ENCODE measurements at regions not wholly inside any gene's neighbourhood (a gene's known extent, or its start where the extent isn't known, plus 50 kb on each side); places are given as distances from the start of the nearest gene placed in this dataset.
"Not testable (repeated sequence)": the region's sequence is repeated elsewhere in the genome, so short reads cannot be mapped to it uniquely, and the experiment has no call there.

DNA sequence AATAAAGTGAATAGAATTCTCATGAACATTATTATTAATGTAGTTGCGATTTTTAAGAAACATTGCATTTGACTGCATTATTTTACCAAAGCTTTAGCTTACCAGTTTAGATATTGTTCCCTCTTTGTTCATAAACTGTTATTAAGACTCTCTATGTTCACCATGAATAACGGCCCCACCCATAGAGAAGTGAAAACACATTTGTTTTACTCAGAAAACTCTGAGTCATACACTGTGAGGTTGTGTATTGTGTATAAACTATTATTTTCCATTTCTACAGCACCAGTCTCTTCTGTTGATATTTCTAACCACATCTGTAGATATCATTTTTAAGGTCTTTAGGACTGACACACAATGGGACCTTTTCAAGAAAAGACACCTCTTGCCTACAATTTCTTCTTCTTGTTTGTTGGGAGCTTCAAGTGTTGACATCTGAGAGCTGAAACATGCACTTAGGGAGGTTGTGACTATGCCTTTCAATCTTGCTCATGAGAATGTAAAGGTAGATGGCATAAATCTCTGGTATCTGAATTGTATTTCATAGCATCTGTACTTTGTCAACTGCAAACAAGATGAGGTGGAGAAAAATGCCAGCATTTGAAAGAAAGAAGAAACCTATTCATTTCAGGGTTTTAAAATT is 252.9 kb upstream of the CDH8 start:
- no peaks in the 10 kb centered on the region for H3K4me1 ChIP-seq
- H3K27me3 ChIP-seq = no peaks in the 10 kb centered on the region
- no peak overlapping the region for H3K9ac ChIP-seq
- no peak overlapping the region for H3K4me2 ChIP-seq
- H3K36me3 ChIP-seq = no peaks in the 10 kb centered on the region
- H3K9me3 ChIP-seq = no peaks in the 10 kb centered on the region
- no peak overlapping the region for H3K27ac ChIP-seq
- H3K4me3 ChIP-seq = no peak overlapping the region
- TF ChIP-seq Cebpa-rat (IDR thresholded peaks at IDR 0.05) = no peak
- no peaks in the 10 kb centered on the region for H4K20me1 ChIP-seq

DNA sequence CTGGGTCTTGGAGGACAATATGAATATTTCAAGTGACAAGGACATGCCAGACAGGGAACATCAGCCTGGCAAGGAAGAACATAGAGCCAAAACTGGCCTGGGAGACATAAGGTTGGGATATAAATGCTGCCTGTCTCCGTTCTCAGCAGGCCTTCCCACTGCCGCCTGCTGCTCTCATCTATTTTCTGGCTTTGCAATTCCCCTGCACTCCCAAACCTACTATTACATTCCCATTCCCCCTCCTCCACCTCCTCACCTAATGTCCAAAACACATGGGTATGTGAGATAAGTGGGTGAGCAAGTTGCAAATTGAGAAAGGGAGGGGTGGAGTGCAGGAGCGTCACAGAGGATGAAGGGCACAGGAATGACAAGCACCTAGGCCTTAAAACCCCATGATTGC is 244.3 kb upstream of the CDH8 start:
- H3K9ac ChIP-seq = no peak overlapping the region
- no peaks in the 10 kb centered on the region for H3K9me3 ChIP-seq
- H3K27ac ChIP-seq = no peak overlapping the region
- no peaks in the 10 kb centered on the region for H3K4me1 ChIP-seq
- no peaks in the 10 kb centered on the region for H4K20me1 ChIP-seq
- no peak overlapping the region for H3K4me3 ChIP-seq
- H3K27me3 ChIP-seq = no peaks in the 10 kb centered on the region
- no peak overlapping the region for H3K4me2 ChIP-seq
- no peaks in the 10 kb centered on the region for H3K36me3 ChIP-seq
- TF ChIP-seq Cebpa-rat (IDR thresholded peaks at IDR 0.05) = no peak

DNA sequence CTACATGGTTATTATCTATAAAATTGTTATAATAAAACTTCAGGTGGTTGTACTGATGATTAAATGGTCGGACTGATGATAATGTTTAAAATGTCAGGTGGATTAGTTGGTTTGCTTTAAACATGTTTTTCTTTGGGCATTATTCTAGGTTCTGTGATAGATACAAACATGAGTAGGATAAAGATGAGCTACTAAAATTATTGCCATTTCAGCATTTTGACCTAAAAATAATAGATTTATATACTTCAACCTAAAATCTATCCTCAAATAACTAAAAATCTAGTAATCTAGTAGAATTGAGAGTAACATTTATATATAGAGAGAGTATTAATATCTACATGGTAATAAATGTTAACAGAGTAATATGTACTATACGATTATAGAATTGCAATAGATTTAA is 241.7 kb upstream of the CDH8 start:
- no peaks in the 10 kb centered on the region for H3K9me3 ChIP-seq
- no peaks in the 10 kb centered on the region for H4K20me1 ChIP-seq
- H3K4me1 ChIP-seq = no peaks in the 10 kb centered on the region
- H3K27me3 ChIP-seq = no peaks in the 10 kb centered on the region
- H3K9ac ChIP-seq = no peak overlapping the region
- no peaks in the 10 kb centered on the region for H3K36me3 ChIP-seq
- no peak for TF ChIP-seq Cebpa-rat (IDR thresholded peaks at IDR 0.05)
- no peak overlapping the region for H3K4me2 ChIP-seq
- no peak overlapping the region for H3K4me3 ChIP-seq
- H3K27ac ChIP-seq = no peak overlapping the region

DNA sequence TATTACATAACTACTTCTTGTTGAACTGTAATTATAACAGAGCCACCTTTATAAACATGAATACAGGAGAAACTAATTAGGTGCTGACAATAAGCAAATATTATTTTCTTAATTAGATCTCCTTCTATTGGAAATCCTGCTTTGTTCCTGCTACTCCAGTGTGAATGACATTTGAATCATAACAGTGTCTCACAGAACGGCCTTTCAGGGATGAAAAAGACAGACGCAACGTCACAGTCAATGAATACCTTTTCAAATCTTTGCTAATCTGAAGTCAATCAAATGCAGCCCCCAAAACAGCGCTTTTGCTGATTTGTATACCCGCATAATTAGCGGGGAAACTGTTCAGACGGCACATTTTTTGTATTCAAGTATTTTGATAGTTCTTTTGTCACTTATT is 240.4 kb upstream of the CDH8 start:
- no peaks in the 10 kb centered on the region for H4K20me1 ChIP-seq
- H3K4me3 ChIP-seq = no peak overlapping the region
- H3K9me3 ChIP-seq = no peaks in the 10 kb centered on the region
- no peak overlapping the region for H3K9ac ChIP-seq
- H3K4me2 ChIP-seq = no peak overlapping the region
- H3K27me3 ChIP-seq = no peaks in the 10 kb centered on the region
- TF ChIP-seq Cebpa-rat (IDR thresholded peaks at IDR 0.05) = no peak
- H3K4me1 ChIP-seq = no peaks in the 10 kb centered on the region
- H3K27ac ChIP-seq = no peak overlapping the region
- H3K36me3 ChIP-seq = no peaks in the 10 kb centered on the region

DNA sequence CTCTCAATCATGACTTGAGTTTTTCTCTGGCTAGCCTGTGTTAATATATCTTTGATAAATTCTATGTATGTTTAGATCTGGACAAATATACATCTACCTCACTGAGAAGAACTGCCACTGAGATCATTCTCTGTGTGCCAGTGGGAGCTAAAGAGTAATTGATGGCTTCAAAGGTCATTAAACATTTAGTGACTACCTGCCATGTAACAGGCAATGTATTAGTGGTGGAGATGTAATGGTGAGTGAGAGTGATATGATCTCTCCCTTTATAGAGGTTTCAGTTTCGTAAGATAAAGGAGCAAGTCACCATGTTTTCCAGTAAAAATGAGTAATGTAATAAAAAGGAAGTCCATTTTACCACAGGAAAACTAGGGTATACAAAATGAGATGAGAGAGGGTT is 235.8 kb upstream of the CDH8 start:
- H3K27ac ChIP-seq = no peak overlapping the region
- H4K20me1 ChIP-seq = no peaks in the 10 kb centered on the region
- H3K9me3 ChIP-seq = no peaks in the 10 kb centered on the region
- H3K9ac ChIP-seq = no peak overlapping the region
- H3K27me3 ChIP-seq = no peaks in the 10 kb centered on the region
- no peak for TF ChIP-seq Cebpa-rat (IDR thresholded peaks at IDR 0.05)
- H3K4me1 ChIP-seq = no peaks in the 10 kb centered on the region
- H3K4me3 ChIP-seq = no peak overlapping the region
- no peak overlapping the region for H3K4me2 ChIP-seq
- H3K36me3 ChIP-seq = no peaks in the 10 kb centered on the region

DNA sequence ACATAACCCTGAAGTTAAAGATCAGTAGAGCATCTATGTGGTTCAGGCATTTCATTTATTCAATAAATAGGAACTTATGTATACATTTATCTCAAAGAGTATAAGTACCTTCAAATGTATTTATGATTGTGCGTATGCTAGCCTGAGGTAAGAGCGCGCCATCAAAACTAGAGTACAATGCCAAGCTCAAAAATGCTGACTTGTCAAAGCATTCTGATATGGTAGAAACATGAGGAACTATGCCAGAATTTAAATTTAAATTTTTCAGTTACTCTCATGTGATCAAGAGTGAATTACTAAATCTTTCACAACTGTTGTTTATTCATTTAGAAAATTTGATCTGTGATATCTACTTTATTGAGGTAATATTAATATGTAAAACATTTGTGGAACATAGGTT is 225.5 kb upstream of the CDH8 start:
- H3K9me3 ChIP-seq = peaks cover 9% of the 10 kb centered on the region
- no peak overlapping the region for H3K4me3 ChIP-seq
- H3K36me3 ChIP-seq = no peaks in the 10 kb centered on the region
- H3K27me3 ChIP-seq = no peaks in the 10 kb centered on the region
- no peak overlapping the region for H3K27ac ChIP-seq
- no peaks in the 10 kb centered on the region for H3K4me1 ChIP-seq
- no peak overlapping the region for H3K4me2 ChIP-seq
- no peak overlapping the region for H3K9ac ChIP-seq
- no peak for TF ChIP-seq Cebpa-rat (IDR thresholded peaks at IDR 0.05)
- no peaks in the 10 kb centered on the region for H4K20me1 ChIP-seq

DNA sequence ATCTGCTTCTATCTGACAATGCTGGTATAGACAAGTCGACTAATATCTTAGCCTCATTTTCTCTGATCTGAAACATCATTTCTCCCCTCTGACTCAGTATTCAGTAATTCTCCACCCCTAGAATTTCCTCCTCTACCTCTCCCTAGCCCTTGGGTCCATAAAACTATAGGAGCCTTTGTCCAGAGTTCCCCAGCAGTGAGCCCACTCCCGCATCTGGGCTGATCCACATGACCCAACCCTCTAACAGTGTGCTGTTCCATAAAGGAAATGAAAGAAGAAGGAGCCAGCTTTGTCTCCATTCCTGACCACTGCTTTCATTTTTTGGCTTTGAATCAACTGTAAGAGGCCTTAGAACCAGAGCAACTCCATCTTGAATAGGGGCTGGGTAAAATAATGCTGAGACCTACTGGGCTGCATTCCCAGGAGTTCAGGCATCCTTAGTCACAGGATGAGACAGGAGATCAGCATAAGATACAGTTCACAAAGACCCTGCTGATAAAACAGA is 222.7 kb upstream of the CDH8 start:
- not testable (repeated sequence) for H3K4me1 ChIP-seq, H3K9me3 ChIP-seq, H3K9ac ChIP-seq, H3K27ac ChIP-seq, H3K4me2 ChIP-seq, H3K27me3 ChIP-seq, H3K4me3 ChIP-seq, H4K20me1 ChIP-seq, H3K36me3 ChIP-seq

DNA sequence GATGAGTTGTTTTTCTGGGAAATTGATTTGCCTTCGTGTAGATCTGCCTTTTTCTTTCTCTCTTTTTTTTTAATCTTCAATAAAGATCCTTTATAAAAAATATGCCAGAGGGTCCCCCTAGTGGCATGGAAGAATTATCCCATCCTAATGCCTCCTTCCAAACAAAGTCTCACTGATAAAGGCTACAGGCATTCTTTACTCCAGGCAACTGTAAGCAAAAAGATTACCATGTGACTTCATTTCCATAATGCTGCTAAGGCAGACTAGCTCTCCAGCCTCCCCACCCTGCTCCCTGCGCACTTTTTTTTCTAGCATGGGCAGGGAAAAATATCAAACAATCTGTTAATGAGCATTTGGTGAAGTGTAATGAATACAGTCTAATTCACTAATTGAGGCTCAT is 220.2 kb upstream of the CDH8 start:
- no peak overlapping the region for H3K4me3 ChIP-seq
- H3K27me3 ChIP-seq = no peaks in the 10 kb centered on the region
- H3K9me3 ChIP-seq = no peaks in the 10 kb centered on the region
- H4K20me1 ChIP-seq = no peaks in the 10 kb centered on the region
- TF ChIP-seq Cebpa-rat (IDR thresholded peaks at IDR 0.05) = no peak
- H3K27ac ChIP-seq = no peak overlapping the region
- H3K4me1 ChIP-seq = no peaks in the 10 kb centered on the region
- no peak overlapping the region for H3K4me2 ChIP-seq
- H3K36me3 ChIP-seq = no peaks in the 10 kb centered on the region
- no peak overlapping the region for H3K9ac ChIP-seq

DNA sequence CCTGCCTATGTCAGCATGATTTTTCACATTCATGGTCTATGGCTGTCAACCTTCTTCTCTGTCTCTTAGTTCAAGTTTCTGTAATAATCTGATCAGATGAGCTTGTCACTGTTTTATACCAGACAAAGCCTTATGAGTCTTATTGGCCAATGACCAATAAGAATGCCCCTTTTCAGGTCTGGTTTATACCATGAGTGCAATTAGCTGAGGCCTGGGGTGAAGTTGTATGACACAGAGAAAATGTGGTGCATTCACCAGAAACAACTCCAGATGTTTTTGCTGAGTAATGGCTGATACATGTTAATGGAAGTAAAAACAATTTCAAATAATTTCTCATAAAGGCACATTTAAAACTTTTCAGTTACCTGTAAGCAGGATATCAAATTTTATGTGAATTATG is 218.6 kb upstream of the CDH8 start:
- H3K9me3 ChIP-seq = no peaks in the 10 kb centered on the region
- no peaks in the 10 kb centered on the region for H3K4me1 ChIP-seq
- H3K27ac ChIP-seq = no peak overlapping the region
- no peaks in the 10 kb centered on the region for H4K20me1 ChIP-seq
- H3K4me3 ChIP-seq = no peak overlapping the region
- H3K9ac ChIP-seq = no peak overlapping the region
- no peak overlapping the region for H3K4me2 ChIP-seq
- TF ChIP-seq Cebpa-rat (IDR thresholded peaks at IDR 0.05) = no peak
- no peaks in the 10 kb centered on the region for H3K27me3 ChIP-seq
- H3K36me3 ChIP-seq = no peaks in the 10 kb centered on the region

DNA sequence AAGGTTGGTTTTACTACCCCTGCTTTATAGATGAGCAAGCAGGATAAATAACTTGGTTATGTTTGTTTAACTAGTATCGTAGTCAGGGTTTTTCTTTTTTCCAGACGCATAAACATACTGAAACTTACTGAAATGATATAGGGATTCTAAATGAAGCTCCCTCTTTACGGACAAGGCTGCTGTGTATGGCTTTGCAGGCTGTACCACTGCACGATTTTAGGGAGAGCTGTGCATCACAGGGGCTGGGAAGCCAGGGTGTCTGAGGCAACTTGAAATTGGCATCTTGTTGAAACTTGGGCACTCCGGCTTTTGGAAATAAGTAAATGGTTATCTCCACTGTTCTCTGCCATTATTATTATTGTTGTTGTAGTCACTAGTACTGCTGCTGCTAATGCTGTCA is 218.1 kb upstream of the CDH8 start:
- H3K4me1 ChIP-seq = no peaks in the 10 kb centered on the region
- H3K4me2 ChIP-seq = no peak overlapping the region
- no peaks in the 10 kb centered on the region for H3K36me3 ChIP-seq
- H3K27me3 ChIP-seq = no peaks in the 10 kb centered on the region
- no peak overlapping the region for H3K27ac ChIP-seq
- H3K9ac ChIP-seq = no peak overlapping the region
- no peak for TF ChIP-seq Cebpa-rat (IDR thresholded peaks at IDR 0.05)
- H3K9me3 ChIP-seq = no peaks in the 10 kb centered on the region
- H4K20me1 ChIP-seq = no peaks in the 10 kb centered on the region
- no peak overlapping the region for H3K4me3 ChIP-seq

DNA sequence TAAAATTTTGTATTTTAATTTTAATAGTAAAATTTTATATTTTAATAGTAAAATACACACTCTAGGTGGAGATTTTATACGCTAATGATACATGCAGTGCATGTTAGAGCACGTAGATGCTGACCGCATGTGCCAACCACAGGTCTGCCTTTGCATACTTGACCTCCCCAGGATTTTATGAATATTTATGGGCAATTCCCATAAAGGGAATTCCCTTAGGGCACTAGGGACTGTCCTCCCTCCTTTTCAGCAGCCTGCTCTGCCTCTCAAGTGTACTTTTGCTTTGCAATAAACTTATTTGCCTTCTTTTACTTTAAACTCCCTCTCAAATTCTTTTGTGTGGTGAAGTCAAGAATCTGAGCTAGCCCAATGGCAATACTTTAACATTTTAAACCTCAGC is 217.7 kb upstream of the CDH8 start:
- Histone ChIP-seq H3K9ac (no peak overlapping the region), H3K36me3 (no peaks in the 10 kb centered on the region), H3K27ac (no peak overlapping the region), H3K4me2 (no peak overlapping the region), H3K9me3 (no peaks in the 10 kb centered on the region), H3K27me3 (no peaks in the 10 kb centered on the region), H3K4me1 (no peaks in the 10 kb centered on the region), H3K4me3 (no peak overlapping the region), H4K20me1 (no peaks in the 10 kb centered on the region)
- no peak for TF ChIP-seq Cebpa-rat (IDR thresholded peaks at IDR 0.05)

All from BLaER1 (cell line).